ENCODE measurements at regions not wholly inside any gene's neighbourhood (a gene's known extent, or its start where the extent isn't known, plus 50 kb on each side); places are given as distances from the start of the nearest gene placed in this dataset.

- DNase-seq, result no peak
Observed at GRCh38 chr9:27625751-27626150, 52.5 kb upstream of the C9orf72 start.

GRCh38 chr9:27626244-27627187 lies 53.2 kb upstream of the C9orf72 start:
- DNase-seq, result no peak

- peak; percentile 3 for DNase-seq
Observed at GRCh38 chr9:27627188-27627564, 53.9 kb upstream of the C9orf72 start.

DNA sequence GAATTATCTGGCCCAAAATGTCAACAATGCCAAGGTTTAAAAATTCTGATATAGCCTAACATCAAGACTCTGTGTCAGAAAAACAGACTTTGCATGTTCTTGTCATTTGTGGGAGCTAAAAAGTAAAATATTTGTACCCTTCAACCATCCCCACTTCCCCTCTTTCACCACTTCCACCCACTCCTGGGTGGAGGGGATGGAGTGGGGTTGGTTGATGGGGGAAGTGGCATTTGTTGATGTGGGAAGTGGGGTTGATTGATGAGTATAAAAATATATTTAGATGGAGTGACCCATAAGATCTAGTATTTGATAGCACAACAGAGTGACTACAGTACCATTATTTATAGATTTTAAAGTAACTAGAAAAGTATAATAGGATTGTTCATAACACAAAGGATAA lies 55.0 kb upstream of the C9orf72 start:
- DNase-seq, result no peak

GRCh38 chr9:27629425-27629824 lies 56.1 kb upstream of the C9orf72 start:
- no peak for DNase-seq

DNA sequence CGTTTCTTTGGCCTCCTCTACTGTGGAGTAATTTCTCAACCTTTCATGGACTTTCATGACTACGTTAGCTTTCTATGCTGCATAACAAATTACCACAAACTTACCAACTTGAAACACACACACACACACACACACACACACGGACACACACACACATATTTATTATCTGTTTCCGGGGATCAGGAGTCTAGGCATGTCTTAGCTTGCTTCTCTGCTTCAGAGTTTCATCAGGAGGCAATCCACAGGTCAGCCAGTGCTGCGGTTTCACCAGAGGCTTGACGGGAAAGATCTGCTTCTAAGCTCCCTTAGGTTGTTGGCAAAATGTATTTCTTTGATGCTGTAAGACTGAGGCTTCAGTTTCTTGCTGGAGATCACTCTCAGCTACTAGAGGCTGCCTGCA lies 59.0 kb upstream of the C9orf72 start:
- no peak for DNase-seq

DNA sequence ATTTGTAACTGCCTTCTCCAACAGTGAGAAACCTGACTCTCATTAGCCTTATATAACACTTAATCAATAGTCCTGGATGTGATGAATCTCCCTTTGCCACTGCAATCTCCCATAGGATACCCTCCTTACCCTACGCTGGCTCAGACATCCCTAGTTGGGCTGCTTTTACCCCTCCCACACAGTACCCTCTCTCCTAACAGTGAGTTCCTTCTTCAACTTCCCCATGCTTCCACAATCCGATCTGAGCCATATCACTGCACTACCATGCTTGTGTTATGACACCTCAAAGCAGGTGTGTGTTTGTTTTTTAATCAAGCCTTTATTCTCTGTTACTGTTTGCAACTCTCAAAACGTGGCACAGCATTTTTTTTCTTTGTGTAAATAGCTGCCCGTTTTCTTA lies 60.5 kb upstream of the C9orf72 start:
- DNase-seq, result no peak

DNA sequence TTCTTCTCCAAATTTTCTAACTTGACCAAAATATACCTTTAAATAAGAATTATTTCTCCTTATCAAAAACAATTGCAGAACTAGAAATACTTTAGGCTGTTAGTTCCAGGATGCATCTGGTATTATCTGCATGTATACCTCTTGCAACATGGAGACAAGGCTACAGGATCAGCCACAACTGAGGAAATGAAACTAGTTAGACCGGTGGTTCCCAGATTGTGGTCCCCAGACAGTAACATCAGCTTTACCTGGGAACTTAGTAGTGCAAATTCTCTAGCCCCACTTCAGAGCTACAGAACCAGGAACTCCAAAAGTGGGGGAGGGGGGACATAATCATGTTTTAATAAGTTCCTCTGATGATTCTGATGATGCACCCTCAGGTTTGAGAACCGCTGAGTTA lies 61.6 kb upstream of the C9orf72 start:
- no peak for DNase-seq

DNA sequence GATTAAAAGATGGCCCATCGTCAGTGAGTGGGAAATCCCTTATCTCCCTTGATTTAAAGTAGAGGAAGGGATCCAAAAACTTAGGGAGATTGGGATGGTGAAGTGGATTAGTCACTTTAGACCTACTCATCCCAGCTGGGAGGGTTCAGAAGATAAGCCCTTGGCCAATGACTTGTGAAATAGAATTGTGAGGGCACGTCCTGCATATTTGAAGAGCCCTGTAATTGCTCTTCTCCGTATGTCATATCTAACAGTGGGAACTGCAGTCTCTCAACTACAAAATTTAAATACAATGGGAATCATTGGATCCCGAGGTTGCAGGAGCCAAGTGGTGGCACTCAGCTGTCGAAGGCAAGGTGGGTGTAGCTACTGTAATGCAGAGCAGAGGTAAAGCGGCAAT lies 65.4 kb upstream of the C9orf72 start:
- DNase-seq, result no peak

- peak; percentile 64 for DNase-seq
Observed at GRCh38 chr9:27645161-27645840, 72.0 kb upstream of the C9orf72 start.

- DNase-seq, result no peak
Observed at GRCh38 chr9:27653246-27653645, 80.0 kb upstream of the C9orf72 start.

DNA sequence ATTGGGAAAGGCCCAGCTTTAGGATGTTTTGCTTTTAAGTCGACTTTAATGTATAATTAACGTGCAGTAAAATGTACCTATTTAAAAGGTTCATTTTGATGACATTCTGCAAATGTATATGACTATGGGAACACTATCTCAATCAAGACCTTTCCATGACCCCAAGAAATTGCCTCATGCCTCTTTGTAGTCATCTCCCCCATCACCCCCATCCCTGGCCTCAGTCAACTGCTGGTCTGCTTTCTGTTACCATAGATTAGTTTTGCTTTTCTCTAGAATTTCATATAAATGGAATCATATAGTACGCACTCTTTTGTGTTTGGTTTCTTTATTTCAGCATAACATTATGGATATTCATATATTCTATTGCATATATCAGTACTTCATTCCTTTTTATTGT lies 80.7 kb upstream of the C9orf72 start:
- DNase-seq, result no peak

DNA sequence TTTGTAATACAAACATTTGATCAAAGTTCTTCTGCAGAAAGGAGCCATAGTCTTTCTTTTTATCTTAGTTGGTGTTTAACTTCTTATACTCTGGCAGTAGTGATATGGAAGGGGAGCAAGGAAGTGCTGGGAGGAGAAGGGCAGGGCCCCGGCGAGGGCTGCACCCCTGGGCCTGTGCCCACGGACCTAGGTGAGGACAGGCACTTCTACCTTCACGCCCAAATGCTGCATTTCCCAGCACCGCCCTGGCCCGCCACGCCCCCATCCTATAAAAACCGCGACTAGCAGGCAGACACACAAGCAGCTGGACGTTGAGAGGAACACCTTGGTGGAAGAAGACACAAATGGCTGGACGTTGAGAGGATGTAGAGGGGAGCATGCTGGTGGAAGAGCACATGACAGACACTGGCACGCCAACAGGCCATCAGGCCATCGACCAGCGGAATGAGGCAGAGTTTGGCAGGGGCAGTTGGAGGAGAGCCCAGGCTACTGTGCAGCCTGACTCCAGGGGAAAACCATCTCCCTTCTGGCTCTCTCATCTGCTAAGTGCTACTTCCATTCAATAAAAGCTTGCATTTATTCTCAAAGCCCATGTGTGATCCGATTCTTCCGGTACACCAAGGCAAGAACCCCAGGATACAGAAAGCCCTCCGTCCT lies 81.5 kb upstream of the C9orf72 start:
- no peak for DNase-seq

- no peak for DNase-seq
Observed at GRCh38 chr9:27655441-27655840, 82.2 kb upstream of the C9orf72 start.

DNA sequence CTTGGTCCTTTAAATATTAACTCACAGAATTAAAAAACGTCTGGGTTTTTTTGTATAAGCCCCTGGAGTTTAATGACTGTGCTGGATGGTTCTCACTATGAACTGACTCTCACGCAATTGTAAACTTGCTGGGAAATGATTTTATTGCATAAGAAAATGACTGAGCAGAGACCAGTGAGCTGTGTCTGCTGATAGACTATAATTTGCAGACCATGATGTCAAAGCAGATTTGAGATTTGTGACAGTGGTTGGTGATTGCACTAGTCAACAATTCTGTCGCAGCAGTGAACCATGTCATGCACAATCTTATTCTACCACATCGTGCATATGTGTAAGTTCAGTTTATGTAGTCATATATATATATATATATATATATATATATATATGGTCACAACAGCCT lies 85.7 kb upstream of the C9orf72 start:
- DNase-seq, result no peak

- no peak for DNase-seq
Observed at GRCh38 chr9:27659571-27659970, 86.3 kb upstream of the C9orf72 start.

DNA sequence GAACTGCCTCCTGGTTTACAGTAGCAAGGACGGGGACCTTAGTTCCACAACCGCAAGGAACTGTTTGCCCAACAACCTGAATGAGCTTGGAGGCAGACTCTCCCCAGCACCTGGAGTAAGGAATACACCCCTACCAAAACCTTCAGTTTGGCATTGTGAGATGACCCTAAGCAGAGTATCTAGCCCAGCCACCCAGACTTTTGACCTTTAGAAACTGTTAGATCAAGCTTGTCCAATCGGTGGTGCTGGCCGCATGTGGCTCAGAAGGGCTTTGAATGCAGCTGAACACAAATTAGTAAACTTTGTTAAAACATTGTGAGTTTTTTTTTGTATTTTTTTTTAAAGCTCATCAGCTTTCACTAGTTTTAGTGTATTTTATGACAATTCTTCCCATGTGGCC lies 86.9 kb upstream of the C9orf72 start:
- no peak for DNase-seq

- no peak for DNase-seq
Observed at GRCh38 chr9:27663526-27663925, 90.2 kb upstream of the C9orf72 start.

DNA sequence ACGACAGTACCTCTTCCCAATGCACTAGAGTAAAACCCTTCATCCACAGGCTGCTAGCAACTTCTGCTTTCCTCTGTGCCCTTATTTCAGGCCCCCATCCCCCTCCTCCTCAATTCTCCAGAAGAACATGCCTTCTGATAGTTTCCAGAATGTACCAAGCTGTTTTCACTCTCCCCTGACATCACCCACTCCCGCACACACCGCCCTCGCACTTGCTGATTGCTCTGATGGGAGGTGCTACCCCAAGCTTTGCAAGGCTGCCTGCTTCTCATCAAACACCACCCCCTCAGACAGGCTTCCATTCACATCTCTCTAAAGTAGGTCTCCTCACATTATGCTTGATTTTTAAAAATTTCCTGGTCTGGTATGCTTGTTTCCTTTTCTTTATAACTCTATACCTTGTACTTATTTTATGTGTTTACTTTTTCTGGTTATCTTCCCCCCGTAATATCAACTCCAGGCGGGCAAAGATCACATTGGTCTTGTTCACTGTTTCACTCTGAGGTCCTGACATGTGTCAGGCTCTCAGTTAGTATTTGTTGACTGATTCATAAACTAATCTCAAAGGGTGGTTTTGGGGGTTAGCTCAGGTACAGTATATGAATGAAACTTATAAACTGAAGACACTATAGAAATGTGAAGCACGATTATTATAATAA lies 91.0 kb upstream of the C9orf72 start:
- DNase-seq, result no peak

- no peak for DNase-seq
Observed at GRCh38 chr9:27665136-27665535, 91.9 kb upstream of the C9orf72 start.

GRCh38 chr9:27668280-27668679 lies 95.0 kb upstream of the C9orf72 start:
- DNase-seq, result no peak

DNA sequence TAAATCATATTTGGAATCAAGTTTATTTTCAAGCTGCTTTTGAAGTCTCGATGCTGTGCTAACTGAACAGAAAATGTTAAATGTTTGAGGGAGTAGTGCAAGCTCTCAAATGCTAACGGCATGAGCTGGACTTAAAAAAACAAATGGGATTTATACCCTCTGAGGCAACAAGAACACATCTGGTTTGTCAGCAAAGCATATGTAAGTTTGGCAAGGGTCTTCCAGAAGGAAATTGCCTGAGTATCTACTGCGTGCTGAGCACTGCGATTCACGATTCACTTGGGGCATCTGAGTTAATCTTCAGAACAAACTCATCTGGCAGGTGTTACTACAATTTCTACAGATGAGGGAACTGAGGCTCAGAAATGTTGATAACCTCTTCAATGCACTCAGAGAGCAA lies 98.4 kb upstream of the C9orf72 start:
- DNase-seq, result peak; percentile 11

- DNase-seq, result no peak
Observed at GRCh38 chr9:27672718-27673117, 99.4 kb upstream of the C9orf72 start.

Data from eye (tissue), 1 donor.